SW480 (cell line): ENCODE measurements at regions not wholly inside any gene's neighbourhood (a gene's known extent, or its start where the extent isn't known, plus 50 kb on each side); places are given as distances from the start of the nearest gene placed in this dataset.

ENCODE experiments used
- DNase-seq: peaks from one replicate; pipeline ENCODE4 v3.0.0-alpha.2; 2016; ENCODE audit warnings: low spot score

DNA sequence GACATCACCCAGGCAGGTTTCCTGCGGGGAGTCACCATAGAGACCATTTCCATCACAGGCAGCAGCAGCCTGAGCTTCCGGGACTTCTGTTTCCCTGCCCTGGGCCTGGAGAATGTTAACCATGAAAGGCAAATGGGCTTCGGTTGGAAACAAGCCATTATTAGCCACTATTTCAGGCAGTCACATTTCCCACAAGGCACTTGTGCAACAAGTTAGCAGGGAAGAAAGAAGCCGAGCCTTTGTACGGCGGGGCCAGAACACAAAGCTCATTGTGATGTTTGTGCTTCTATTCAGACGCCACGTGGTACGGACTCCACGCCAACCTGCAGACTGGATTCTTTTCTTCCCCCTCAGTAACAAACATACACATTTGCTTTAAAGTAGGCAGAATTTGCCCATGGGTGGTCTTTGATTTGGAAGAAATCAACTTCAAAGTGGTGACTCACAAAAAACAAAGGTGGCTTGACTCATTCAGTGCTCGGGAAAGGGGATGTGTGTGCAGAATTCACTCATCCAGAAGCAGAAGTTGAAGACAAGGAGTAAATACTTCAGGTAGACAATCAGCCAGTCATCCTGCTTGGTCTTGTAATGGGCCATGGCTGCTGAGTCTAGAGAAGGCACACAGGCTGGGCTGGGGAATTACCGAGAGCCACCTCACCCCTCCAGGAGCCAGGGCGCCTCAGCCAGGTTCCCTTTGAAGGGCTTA lies 154.2 kb upstream of the PRMT8 start:
- DNase-seq, result peak; percentile 90

DNA sequence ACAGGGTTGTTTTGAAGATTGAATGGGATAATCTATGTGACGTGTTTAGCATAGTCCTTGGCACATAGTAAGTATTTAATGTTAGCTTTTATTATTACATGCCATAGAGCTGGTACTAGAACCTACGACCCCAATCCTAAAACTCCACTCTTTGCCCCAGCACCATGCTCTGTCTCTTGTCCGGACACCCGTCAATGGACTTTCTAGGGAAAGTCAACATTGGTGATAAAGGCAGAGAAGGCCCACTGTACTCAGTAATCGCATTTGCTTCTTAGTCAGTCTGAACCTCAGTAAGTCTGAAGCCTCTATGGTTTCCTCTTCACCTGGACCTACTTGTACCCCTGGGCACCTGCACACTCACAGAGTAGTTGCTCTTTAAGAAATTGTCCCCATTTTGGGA lies 153.1 kb upstream of the PRMT8 start:
- no peak for DNase-seq

DNA sequence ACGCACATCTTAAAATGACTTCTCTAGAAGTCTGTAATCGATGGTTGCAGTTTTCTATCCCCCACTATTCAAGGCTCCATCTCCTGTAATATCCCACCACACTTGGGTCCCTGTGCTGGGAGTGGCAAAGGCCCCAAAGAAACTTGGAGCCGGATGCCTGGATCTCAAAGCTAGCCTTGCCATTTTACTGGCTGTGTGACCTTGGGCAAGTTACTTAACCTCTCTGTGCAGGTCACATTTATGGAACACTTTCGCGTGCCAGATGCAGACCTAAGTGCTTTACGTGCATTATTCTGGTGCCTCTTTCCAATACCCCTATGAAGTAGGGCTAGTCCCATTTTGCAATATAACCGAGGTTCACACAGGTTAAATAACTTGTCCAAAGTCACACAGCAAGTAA lies 151.8 kb upstream of the PRMT8 start:
- no peak for DNase-seq

DNA sequence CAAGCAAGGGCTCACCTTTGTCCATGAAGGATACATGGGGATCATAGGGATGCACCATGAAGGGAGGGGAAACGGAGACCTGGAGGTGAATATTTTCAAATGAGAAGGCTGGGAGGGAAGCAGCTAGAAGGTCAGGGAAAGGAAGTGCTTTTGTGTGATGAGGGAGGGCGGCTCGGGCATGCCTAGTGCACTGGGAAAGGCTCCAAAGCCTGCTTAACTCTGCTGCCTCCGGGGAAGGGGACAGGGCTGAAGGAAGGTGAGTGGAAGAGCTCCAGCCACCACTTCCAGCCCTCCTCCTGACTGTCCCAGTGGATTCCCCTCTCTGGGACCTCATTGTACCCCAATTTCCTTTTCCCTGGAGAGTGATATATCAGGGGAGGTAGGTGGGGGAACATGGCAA lies 149.4 kb upstream of the PRMT8 start:
- DNase-seq, result no peak

DNA sequence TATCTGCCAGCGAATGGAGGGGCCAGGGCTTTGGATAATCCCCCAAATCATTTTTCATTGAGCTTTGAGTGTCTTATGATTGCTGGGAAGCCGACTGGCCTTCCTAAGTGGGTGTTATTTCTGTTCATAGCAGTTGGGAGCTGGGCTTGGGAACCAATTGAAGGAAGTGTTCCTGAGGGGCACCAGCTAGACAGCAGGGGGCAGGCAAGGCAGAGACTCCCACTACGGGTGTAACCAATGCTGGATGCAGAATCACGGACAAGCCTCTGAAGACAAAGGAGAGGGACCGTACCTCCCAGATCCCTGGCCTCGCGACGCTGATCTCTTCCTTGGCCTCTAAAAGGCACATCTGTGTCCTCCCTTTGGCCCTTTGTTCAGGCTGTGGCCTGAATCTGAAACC lies 149.0 kb upstream of the PRMT8 start:
- DNase-seq, result peak; percentile 53

DNA sequence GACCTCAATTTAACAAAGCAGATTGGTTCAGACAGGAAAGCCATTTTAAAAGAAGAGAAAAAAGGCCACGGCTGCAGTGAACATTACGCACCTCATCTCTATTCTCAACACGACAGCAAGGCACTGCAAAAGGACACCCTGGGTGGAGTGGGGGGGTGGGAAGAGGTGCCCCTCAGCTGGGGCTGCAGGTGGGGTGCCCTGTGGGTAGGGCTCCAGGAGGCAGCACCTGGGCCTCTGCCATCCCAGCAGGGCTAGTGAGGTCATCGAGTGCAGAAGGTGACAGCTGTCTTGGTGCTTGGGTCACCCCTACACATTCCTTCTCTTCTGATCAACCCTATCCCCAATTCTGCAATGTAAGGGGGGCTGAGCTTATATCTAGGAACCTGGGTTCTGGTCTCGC lies 142.9 kb upstream of the PRMT8 start:
- no peak for DNase-seq

DNA sequence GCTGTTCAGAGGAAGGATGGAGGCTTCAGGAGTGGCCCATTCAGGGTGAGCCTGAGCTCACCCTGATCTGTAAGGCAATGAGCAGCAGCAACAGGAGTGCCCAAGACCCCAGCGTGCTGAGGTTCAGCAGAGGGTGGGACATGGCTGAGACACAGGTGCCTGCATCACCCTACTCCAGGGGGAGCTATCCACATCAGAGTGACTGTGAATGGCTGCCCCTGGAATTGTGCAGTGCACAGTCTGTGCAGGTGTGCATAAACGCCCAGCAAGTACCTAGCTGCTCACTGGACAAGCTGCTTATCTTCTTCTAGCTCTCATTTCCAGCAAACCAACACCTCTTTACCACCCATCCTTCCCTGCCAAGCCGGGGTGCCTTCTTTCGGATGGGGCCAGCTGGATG lies 140.6 kb upstream of the PRMT8 start:
- no peak for DNase-seq

DNA sequence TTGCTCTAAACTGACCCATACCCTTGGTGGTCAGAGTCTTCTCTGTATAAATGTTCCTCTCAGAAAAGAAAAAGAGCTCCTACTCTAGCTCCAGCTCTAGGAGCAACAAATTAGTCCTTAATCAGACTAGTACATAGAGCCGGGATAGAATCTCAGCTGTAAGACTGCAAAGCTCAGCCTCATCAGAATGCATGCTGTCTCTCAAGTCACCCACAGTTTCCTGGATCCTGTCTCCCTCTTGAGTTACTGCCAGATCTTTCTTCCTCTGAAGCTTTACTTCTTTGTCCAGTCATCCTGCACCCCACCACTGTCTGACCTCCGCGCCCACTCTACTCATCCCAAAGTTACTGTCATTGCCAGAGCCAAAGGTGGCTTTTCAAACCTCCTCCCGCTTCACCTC lies 139.3 kb upstream of the PRMT8 start:
- no peak for DNase-seq

DNA sequence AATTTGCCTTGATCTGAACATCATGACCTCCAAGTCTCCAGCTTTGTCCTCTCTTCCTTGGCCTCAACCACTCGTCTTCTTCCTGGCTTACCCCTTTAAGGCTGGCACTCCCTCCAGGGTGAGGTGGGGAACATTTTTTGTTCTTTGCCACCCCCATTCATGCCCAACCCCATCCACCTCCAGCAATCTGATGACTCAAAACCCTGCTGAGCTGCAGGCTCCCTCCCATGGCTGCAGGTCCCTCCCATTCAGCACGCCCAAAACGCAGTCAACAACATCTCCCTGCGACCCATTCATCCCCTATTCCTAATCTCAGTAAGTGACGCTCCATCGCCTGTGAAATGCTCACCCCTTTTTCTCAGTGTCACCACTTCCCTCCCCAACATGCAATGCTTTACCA lies 138.8 kb upstream of the PRMT8 start:
- DNase-seq, result no peak

DNA sequence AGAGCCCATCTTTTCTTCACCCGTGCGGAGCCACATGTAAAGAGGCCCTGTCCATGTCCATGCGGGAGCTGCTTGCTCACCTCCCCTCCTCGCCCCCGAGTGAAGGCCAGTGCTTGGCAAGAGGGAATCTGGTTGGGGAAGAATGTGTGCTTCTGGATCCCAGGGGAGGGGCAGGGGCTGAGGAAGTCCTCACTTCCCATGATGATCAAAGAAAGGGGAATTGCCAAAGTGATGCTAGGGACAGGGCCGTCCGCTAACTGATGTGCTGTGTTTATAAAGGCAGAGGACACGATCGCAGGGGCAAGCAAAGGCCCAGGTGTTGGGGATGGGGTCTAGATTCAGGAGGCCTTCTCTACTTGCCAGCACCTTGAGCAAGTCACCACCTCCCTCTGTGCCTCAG lies 137.4 kb upstream of the PRMT8 start:
- DNase-seq, result no peak

DNA sequence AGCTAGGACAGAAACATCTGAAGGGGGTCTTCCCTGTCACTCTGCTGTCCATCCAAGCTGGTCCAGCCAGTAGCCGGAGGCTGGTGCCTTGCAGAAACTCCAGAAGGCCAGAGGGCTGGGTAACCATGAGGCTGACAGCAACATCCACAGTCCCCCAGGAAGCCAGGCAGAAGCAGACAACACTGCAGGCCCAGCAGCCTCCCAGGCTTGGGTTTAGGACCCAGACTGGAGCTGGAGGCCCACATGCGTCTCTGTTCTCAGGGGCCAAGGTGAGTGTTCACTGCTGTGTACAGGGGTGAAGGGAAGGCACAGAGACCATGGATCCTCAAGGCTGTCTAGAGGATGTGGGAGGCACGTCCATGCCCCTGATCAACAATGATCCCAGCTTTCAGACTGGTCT lies 136.4 kb upstream of the PRMT8 start:
- no peak for DNase-seq

DNA sequence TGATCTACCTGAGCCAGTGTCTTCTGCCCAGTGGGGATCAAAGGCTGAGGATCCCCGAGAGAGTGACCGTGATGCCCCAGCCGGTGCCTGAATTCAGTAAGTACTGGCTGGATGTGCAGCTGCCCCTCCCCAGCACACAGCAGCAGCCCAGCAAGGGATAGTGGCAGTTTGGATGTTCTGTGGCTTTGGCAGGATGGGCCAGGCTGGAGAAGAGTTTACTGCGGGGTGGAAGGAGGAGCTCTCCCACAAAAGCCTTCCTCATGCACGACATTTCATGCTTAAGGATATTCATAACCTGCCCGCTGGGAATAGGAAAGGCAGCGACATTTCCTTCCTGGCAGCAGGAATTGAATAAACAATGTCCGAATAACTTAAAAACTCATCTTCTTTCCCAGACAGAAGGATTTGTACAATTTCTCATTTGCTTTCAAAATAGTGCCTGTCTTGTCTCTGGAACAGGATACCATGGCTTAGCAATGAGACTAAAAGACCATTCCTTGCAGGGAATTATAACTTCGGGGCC lies 135.6 kb upstream of the PRMT8 start:
- DNase-seq, result no peak

DNA sequence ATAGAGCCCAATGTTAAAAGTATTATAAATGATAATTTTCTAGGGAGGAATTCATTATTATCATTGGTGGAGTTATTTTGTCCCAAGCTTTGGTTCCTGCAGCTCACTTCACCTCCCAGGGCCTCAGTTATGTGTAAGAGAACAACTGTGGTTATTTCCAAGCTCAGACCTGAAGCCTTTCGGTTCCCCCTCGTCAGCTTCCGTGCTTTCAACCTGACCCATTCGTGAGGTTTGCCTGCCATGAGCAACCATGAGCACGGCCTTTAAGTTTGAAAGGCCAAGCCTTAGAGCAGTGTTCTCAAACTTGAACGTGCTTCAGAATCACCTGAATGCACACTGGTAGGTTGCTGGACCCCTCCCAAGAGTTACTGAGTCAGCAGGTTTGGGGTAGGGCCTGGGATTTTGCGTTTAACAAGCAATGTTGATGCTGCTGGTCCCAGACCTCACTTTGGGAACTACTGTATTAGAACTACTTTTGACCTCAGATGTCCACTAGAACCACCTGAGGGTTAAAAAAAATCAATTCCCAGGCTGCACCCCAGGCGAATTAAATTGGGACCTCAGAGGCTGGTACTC lies 133.0 kb upstream of the PRMT8 start:
- no peak for DNase-seq

DNA sequence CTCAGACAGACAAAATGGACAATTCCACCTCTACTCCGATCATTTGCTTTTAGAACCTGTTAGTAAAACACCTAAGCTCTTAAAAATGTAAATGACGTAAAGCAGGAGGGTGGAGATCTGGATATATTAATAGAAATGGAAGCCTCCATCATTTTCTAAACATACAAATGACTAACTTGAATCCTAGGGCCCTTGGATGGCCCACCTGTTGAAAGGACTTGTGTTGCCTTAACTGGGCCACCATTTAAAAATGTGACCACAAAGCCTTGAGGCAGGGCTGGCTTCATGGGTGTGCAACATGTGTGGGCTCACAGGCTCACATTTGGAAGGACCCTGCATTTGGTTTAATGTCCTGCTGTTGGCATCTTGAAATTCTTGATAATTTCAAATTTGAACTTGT lies 131.5 kb upstream of the PRMT8 start:
- no peak for DNase-seq

DNA sequence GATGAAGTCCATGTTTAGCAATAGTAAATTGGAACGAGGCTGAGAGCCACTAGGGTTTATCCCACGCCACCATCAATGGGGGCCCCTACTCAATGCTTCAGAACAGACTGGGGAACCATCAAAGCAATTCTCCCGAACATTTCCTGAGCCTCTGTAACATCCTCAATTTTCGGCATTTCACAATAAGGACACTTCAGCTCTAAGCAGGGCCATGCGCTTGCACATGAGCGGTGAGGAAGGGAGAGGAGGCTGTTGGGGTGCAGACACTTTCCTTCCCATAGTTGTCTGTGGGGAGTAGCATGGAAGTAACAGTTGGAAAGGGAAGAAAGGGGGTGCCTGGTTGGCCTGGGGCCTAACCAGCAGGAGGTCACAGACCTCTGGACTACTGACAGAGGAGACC lies 129.9 kb upstream of the PRMT8 start:
- DNase-seq, result no peak

DNA sequence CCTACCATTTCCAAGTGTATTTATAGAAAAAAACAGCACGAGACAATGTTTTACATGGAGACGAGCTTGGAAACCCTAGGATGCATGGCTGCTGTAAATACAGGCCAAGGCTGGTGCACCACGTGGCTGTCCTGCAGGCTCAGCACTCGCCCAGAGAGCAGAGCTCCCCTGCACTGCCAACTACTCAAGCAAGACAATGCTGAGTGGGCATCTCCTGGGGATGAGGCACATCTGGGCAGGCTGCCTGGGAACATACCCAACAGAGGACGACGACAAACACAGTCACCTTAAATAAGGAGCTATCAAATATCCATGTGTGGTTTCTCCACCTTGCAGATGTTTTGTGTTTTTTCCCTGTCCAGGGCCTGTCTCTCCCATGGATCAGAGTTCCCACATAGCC lies 128.3 kb upstream of the PRMT8 start:
- no peak for DNase-seq

DNA sequence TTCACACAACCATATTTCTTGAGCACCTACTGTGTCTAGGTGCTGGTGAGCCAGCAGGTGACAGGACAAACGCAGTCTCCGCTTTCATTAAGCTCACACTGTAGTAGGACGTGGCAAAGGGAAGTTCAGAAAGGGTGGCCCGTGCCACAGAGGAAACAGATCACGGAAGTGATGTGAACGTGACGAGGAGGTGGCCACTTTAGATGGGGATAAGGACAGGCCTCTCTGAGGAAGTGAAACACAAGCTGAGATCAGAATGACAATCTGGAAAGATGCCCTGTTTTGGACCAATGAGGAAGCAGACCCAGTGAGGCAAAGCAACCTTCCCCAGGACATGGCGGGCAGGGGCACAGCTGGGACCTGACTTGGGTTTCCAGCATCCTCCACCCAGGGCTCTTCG lies 127.4 kb upstream of the PRMT8 start:
- no peak for DNase-seq

DNA sequence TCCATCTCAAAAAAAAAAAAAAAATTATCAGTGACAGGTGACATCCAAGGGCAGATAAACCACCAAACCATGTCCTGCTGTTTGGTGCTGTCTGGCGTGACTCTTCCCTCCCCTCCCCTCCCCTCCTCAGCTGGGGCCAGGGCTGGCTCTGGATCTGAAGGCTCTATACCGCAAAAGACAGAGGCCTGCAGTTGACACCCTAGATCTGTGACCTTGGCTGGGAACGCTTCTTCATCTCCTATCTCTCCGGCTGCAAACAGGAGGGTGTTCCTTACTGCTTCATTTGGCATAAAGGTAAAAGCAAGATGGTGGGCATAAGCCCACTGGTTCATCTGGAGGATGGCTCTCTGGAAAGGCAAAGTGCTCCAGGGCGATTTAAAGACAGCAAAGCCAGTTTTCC lies 126.8 kb upstream of the PRMT8 start:
- DNase-seq, result no peak

DNA sequence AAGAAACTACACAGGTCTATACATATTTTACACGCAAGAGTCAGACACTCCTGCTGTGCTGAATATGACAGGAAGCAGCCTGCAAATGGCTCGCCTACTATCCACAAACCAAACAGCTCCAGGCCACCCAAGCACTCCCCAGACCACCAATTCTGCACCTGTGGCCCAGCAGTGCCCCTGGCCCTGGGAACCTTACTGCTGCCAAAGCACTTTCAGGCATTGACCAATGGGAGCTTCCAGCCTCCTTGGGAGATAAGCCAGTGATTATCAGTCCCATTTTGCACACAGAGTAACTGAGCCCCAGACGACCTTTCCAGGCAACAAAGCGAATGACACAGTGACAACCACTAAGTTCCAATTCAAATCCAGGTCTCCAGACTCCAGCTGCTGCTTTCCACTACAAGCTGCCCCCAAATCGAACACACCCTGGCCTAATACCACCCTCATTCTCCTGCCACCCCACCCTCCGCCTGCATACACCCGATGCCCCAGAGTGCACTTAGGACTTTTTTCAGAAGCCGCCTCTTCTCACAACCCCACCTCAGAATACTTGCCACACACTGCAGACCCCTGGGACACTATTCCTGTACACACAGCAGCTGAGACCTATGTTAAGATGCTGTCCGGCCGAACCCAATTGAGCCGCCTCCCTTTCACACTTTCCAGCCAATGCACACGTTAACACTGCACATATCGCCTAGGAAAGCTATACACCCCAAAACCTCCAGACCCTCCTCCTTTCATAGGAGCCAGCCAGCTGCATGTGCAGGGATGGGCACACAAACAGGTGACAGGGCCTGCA lies 126.1 kb upstream of the PRMT8 start:
- DNase-seq, result no peak

DNA sequence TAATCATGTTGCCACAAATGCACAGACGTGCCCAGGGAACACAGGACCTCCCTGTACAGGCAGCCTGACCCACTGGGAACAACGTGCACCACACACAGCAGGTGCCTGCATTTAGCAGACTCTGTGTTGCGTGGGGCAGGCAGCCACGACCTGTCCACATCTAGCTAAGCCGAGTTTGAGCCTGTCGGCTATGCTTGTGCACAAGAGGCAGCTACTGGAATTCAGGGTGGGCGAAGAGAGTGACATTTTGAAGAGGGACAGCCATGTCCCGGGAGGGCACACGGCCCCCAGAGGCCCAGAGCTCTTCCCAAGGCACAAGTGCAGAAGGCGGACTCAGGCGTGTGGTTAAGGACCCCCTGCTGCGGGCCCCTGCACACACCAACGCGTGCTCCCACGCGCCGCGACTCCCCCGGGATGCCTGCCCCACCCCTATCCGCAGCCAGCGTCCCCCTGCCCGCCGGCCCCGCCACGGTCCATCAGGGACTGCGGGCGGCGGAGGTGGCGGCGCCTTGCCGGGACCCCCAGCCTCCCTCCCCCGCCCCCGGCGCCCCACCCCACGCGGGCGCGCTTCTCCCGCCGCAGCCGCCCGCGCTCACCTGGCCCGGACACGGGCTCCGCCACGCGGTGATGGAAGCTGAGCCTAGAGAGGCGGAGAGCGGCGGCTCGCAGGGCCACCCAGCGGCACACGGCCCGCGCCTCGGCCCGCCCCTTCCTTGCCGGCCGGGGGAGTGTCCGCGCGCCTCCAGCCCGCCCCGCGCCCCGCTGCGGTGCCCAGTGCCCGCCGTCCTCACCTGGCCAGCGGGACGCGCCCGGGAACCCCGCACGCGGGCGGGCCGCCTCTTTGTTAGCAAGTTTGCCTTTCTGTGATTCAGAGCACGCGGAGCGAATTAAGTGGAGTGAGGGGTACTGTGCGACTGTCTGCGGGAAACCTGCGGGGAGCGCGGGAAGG lies 125.3 kb upstream of the PRMT8 start:
- peak; percentile 63 for DNase-seq

DNA sequence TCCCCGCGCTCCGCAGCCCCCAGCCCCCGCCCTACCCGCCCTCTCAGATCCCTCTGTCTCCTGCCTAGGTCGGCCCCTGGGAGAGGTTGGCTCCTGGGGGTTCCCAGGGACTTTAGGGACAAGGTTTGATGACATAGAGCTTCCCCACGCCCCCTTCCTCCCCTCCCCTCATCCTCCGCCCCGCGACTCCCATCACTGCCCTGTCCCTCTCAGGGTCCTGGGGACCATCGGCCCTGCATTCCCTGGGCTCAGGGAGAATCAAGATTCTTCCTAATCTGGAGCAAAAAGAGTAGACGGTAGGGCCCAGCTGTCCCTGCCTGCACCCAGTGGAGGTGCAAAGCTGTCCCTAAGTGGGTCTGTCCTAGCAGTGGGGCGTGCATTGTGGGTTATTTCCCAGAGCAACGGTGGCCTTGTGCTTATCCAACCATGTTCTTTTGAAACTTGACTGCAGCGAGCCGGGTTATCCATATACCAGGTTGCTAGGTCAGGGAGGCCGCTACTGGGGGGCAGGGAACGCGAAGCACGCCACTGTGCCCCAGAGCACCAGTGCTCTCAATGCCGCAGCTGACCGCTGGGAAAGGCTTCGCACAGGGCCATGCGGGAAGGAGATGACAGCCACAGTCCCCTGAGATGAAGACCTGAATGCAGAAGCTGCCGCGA lies 124.4 kb upstream of the PRMT8 start:
- DNase-seq, result no peak
